HG03342 (cell line): ENCODE measurements at regions not wholly inside any gene's neighbourhood (a gene's known extent, or its start where the extent isn't known, plus 50 kb on each side); places are given as distances from the start of the nearest gene placed in this dataset.

Source experiments
- ATAC-seq: cut with Tn5 transposase; IDR thresholded peaks from one replicate; pipeline ENCODE4 v1.9.1; 2021; ENCODE audit warnings: mild to moderate bottlenecking, moderate library complexity; ENCODE audit not compliant: unreplicated experiment

- ATAC-seq, result no peak
These were observed 76.0 kb upstream of the WNT7B start for GRCh38 chr22:46052801-46053562.

- ATAC-seq, result no peak
These were observed 76.7 kb upstream of the WNT7B start for GRCh38 chr22:46053563-46054090.

- no peak for ATAC-seq
These were observed 77.4 kb upstream of the WNT7B start for GRCh38 chr22:46054091-46055073.

- ATAC-seq, result no peak
These were observed 78.4 kb upstream of the WNT7B start for GRCh38 chr22:46055181-46055875.

- no peak for ATAC-seq
These were observed 79.1 kb upstream of the WNT7B start for GRCh38 chr22:46055911-46056545.

- no peak for ATAC-seq
These were observed 79.7 kb upstream of the WNT7B start for GRCh38 chr22:46056546-46057245.

GRCh38 chr22:46057246-46058090 is 80.5 kb upstream of the WNT7B start:
- peak; percentile 11 for ATAC-seq

GRCh38 chr22:46058091-46058420 is 81.1 kb upstream of the WNT7B start:
- peak; percentile 72 for ATAC-seq

- no peak for ATAC-seq
These were observed 81.9 kb upstream of the WNT7B start for GRCh38 chr22:46058591-46059519.

GRCh38 chr22:46060292-46061123 is 83.5 kb upstream of the WNT7B start:
- ATAC-seq, result no peak

GRCh38 chr22:46061124-46061500 is 84.2 kb upstream of the WNT7B start:
- no peak for ATAC-seq

- ATAC-seq, result no peak
These were observed 84.7 kb upstream of the WNT7B start for GRCh38 chr22:46061501-46062231.

- no peak for ATAC-seq
These were observed 85.3 kb upstream of the WNT7B start for GRCh38 chr22:46062232-46062615.

GRCh38 chr22:46062971-46063631 is 86.1 kb upstream of the WNT7B start:
- ATAC-seq, result no peak

GRCh38 chr22:46063846-46064227 is 86.5 kb upstream of the PPARA start:
- ATAC-seq, result no peak
